ENCODE measurements at regions not wholly inside any gene's neighbourhood (a gene's known extent, or its start where the extent isn't known, plus 50 kb on each side); places are given as distances from the start of the nearest gene placed in this dataset.

GRCh38 chr3:6180171-6180570 is 680.7 kb upstream of the GRM7 start:
- H3K79me2 ChIP-seq (ENCODE audit: low read depth), result no peaks in the 10 kb centered on the region
- no peak overlapping the region for H2AFZ ChIP-seq

GRCh38 chr3:6182476-6182875 is 678.4 kb upstream of the GRM7 start:
- H4K20me1 ChIP-seq (ENCODE audit: insufficient read depth), result no peaks in the 10 kb centered on the region
- TF ChIP-seq CTCF (conservative IDR thresholded peaks at IDR 0.05), result no peak
- no peak for TF ChIP-seq EZH2 (IDR thresholded peaks at IDR 0.05; ENCODE audit: low read depth)
- no peaks in the 10 kb centered on the region for H3K4me1 ChIP-seq (replicated peaks; ENCODE audit: insufficient read depth)
- H3K9me3 ChIP-seq (ENCODE audit: insufficient read depth, low read depth), result no peaks in the 10 kb centered on the region
- no peaks in the 10 kb centered on the region for H3K36me3 ChIP-seq (ENCODE audit: low read depth)
- no peak overlapping the region for H2AFZ ChIP-seq
- BruUV-seq (replicated peaks), result no TSS peak
- POLR2A ChIA-PET (ENCODE audit: unreplicated experiment), result no interaction called here
- H3K9me2 ChIP-seq (ENCODE audit: insufficient read depth), result no peaks in the 10 kb centered on the region
- H3K27ac ChIP-seq, result no peak overlapping the region
- H3K79me2 ChIP-seq (ENCODE audit: low read depth), result no peaks in the 10 kb centered on the region
- no peak overlapping the region for H3K4me3 ChIP-seq
- H3F3A ChIP-seq (ENCODE audit: insufficient read depth, low read depth), result no peaks in the 10 kb centered on the region
- H3K27me3 ChIP-seq (ENCODE audit: insufficient read depth, low read depth), result no peaks in the 10 kb centered on the region
- intact Hi-C loops (cut with micrococcal nuclease; ENCODE audit: unreplicated experiment), result no loop called here
- no peak overlapping the region for H3K4me2 ChIP-seq
- CTCF ChIA-PET, result no interaction called here
- no peak for DNase-seq

More at GRCh38 chr3:6180171-6180570, 680.7 kb upstream of the GRM7 start:
- Histone ChIP-seq H3K4me1 (replicated peaks; ENCODE audit: insufficient read depth) (no peaks in the 10 kb centered on the region), H3K9me2 (ENCODE audit: insufficient read depth) (no peaks in the 10 kb centered on the region), H3K27me3 (ENCODE audit: insufficient read depth, low read depth) (no peaks in the 10 kb centered on the region), H3K36me3 (ENCODE audit: low read depth) (no peaks in the 10 kb centered on the region), H3F3A (ENCODE audit: insufficient read depth, low read depth) (no peaks in the 10 kb centered on the region), H3K27ac (no peak overlapping the region), H3K4me3 (no peak overlapping the region), H4K20me1 (ENCODE audit: insufficient read depth) (no peaks in the 10 kb centered on the region), H3K9me3 (ENCODE audit: insufficient read depth, low read depth) (no peaks in the 10 kb centered on the region), H3K4me2 (no peak overlapping the region)
- no peak for DNase-seq
- CTCF ChIA-PET, result no interaction called here
- BruUV-seq (replicated peaks), result no TSS peak
- TF ChIP-seq CTCF (conservative IDR thresholded peaks at IDR 0.05), result no peak
- TF ChIP-seq EZH2 (IDR thresholded peaks at IDR 0.05; ENCODE audit: low read depth), result no peak
- intact Hi-C loops (cut with micrococcal nuclease; ENCODE audit: unreplicated experiment), result no loop called here
- POLR2A ChIA-PET (ENCODE audit: unreplicated experiment), result no interaction called here

- Histone ChIP-seq H3K27me3 (ENCODE audit: insufficient read depth, low read depth) (no peaks in the 10 kb centered on the region), H2AFZ (no peak overlapping the region), H3K4me3 (no peak overlapping the region), H3K4me2 (no peak overlapping the region), H3K9me2 (ENCODE audit: insufficient read depth) (no peaks in the 10 kb centered on the region), H4K20me1 (ENCODE audit: insufficient read depth) (no peaks in the 10 kb centered on the region), H3K9me3 (ENCODE audit: insufficient read depth, low read depth) (no peaks in the 10 kb centered on the region), H3K27ac (no peak overlapping the region), H3F3A (ENCODE audit: insufficient read depth, low read depth) (no peaks in the 10 kb centered on the region), H3K4me1 (replicated peaks; ENCODE audit: insufficient read depth) (no peaks in the 10 kb centered on the region), H3K36me3 (ENCODE audit: low read depth) (no peaks in the 10 kb centered on the region), H3K79me2 (ENCODE audit: low read depth) (no peaks in the 10 kb centered on the region)
- no peak for DNase-seq
- intact Hi-C loops (cut with micrococcal nuclease; ENCODE audit: unreplicated experiment), result no loop called here
- BruUV-seq (replicated peaks), result no TSS peak
- TF ChIP-seq EZH2 (IDR thresholded peaks at IDR 0.05; ENCODE audit: low read depth) (no peak), CTCF (conservative IDR thresholded peaks at IDR 0.05) (no peak)
- ChIA-PET POLR2A (ENCODE audit: unreplicated experiment) (no interaction called here), CTCF (no interaction called here)
These were observed 678.0 kb upstream of the GRM7 start for GRCh38 chr3:6182909-6183308.
